ENCODE measurements at regions not wholly inside any gene's neighbourhood (a gene's known extent, or its start where the extent isn't known, plus 50 kb on each side); places are given as distances from the start of the nearest gene placed in this dataset.

DNA sequence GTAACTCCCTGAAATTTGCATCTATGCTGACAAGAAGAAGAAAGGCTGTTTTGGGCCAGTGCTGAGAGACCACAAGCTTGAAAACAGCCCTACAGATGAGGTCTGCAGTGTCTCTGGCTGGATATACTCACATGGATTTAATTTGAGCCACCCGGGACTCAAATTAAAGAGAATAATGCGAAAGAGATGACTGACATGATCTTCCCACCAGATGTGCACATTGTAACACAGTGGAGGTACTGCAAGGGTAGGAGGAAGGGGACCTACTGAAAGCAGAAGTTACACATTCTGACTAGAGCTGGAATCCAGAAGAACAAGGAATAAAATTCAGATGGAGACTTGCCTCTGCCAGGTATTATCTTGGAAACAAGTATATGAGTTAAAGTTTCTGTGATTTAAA is 728.3 kb upstream of the SGO1 start:
- no peak for DNase-seq (ENCODE audit: low spot score)
- TF ChIP-seq, protein P1, sequence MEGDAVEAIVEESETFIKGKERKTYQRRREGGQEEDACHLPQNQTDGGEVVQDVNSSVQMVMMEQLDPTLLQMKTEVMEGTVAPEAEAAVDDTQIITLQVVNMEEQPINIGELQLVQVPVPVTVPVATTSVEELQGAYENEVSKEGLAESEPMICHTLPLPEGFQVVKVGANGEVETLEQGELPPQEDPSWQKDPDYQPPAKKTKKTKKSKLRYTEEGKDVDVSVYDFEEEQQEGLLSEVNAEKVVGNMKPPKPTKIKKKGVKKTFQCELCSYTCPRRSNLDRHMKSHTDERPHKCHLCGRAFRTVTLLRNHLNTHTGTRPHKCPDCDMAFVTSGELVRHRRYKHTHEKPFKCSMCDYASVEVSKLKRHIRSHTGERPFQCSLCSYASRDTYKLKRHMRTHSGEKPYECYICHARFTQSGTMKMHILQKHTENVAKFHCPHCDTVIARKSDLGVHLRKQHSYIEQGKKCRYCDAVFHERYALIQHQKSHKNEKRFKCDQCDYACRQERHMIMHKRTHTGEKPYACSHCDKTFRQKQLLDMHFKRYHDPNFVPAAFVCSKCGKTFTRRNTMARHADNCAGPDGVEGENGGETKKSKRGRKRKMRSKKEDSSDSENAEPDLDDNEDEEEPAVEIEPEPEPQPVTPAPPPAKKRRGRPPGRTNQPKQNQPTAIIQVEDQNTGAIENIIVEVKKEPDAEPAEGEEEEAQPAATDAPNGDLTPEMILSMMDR (IDR thresholded peaks at IDR 0.05; ENCODE audit: extremely low read depth, missing control alignments): no peak

DNA sequence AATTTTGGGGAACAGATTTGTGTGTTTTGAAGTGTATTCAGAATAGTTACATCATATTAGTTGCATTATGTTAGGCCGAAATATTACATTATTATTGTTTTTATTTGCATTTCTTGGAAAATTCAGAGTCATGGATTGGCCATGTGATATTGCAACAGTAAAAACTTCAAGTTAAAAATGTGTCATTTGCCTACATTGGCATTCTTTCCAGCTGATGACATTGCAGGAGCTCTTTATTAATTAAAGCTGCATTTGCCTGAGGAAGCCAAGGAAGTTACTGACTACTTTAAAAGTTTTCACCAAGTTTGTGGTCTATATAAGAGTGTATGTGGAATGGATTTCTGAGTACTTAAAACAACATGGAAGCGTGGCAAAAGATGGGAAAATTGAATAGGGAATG is 726.4 kb upstream of the SGO1 start:
- DNase-seq (ENCODE audit: low spot score): no peak
- TF ChIP-seq, protein P1 (IDR thresholded peaks at IDR 0.05; ENCODE audit: extremely low read depth, missing control alignments): no peak

DNA sequence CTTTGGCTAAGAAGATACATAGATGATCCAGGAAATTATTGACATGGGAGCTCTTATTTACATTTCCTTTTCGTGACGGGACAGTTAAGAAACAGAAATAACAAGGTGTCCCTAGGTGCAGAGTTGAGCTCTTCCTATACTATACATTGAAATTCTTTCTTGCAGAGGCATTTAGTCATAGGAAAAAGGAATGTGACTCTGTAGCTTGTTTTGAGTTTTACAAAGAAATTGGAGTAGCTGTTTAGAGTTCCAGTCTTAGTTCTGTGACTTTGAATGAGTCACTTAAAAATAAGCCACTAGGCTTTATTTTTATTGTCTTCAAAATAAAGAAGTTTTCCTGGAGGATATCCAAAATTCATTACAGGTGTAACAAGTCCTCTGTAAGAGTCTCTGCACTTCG is 723.5 kb upstream of the SGO1 start:
- TF ChIP-seq, protein P1 (IDR thresholded peaks at IDR 0.05; ENCODE audit: extremely low read depth, missing control alignments): no peak
- no peak for DNase-seq (ENCODE audit: low spot score)

DNA sequence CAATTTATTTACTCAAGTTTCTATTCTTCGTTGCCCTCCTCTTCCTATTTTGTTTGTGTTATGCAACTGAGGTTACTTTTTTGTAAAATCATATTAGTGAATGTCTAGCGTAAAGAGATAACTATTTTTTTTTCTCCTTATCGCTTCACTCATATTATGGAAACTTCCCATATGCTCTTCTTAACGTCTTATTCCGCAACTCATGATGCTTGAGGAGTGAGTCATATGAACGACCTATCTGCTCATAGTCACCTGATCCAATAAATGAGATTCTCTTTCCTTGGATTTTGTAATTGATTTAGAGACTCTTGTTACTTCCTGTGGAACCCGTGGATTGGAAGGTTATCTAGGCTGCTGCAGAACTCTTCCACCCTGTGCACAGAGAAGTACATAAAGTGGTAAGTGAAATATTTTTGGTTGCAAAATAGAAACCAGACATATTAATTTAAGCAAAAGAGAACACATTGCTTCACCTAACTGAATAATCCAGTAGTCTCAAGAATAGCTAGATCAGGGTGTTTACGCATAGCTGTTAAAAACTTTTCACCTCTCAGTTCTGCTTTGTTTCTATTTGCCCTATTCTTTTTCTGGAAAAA is 719.3 kb upstream of the SGO1 start:
- TF ChIP-seq, protein P1 (IDR thresholded peaks at IDR 0.05; ENCODE audit: extremely low read depth, missing control alignments): no peak

DNA sequence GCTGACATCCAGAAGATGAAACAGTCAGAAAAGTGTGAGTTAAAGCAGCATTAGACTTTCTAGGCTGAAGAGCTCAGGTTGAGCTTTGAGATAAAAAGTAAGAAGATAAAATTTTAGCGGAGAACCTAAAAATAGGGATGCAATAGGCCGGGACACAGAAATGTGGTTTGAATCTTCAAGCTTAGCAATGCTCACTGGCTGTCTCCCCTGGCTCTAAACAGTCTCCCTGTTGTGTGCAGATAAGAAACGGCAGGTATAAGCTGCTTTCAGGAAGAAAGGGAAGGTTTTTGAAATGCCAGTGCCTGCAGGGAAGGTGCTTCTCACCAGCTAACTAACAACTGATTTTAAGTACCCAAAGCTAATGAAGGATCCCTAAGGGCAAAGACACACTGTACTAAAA is 718.7 kb upstream of the SGO1 start:
- TF ChIP-seq, protein P1 (IDR thresholded peaks at IDR 0.05; ENCODE audit: extremely low read depth, missing control alignments): no peak
- DNase-seq (ENCODE audit: low spot score): no peak

More for the DNA sequence above, 719.3 kb upstream of the SGO1 start:
- DNase-seq (ENCODE audit: low spot score): no peak

DNA sequence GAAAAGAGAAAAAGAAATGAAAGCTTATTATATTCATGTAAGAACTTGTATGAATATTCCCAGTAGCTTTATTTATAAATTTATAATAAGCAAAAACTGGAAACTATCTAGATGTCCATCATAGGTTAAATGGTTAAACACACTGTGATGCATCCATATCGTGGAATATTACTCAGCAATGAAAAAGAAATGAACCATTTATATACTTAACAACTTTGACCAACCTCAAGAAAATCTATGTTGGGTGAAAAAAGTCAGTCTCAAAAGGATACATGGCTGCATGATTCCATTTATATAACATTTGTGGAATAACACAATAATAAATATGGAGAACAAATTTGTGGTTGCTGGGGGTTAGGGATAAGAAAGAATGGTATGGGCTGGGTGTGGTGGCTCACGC is 713.0 kb upstream of the SGO1 start:
- no peak for DNase-seq (ENCODE audit: low spot score)
- TF ChIP-seq, protein P1 (IDR thresholded peaks at IDR 0.05; ENCODE audit: extremely low read depth, missing control alignments): no peak

DNA sequence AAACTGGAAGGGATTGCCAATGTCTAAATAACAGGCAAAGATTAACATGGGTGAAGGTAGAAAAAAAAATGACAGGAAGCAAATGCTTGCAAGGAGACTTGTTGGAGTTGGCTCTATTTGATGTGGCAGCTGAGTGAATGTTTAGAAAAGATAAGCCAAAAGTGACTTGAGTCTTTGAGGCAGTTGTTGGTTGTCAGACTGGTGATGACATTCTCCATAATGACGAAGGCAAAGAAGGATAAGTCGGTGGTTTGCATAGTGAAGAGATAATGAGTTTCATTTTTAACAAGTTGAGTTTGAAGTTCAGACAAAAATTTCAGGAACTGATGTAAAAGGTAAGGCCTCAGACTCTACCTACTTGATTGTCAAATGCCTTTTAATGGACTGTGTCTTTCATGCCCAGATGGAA is 704.1 kb upstream of the SGO1 start:
- DNase-seq (ENCODE audit: low spot score): no peak
- TF ChIP-seq, protein P1 (IDR thresholded peaks at IDR 0.05; ENCODE audit: extremely low read depth, missing control alignments): no peak

Data from GM20000 (cell line).